ENCODE measurements at regions not wholly inside any gene's neighbourhood (a gene's known extent, or its start where the extent isn't known, plus 50 kb on each side); places are given as distances from the start of the nearest gene placed in this dataset.

- no peak for DNase-seq
These were observed 62.0 kb downstream of the SUCNR1 start for GRCh38 chr3:151935446-151935845.

- no peak for DNase-seq
These were observed 67.0 kb downstream of the SUCNR1 start for GRCh38 chr3:151940481-151940880.

- DNase-seq: no peak
These were observed 70.1 kb downstream of the SUCNR1 start for GRCh38 chr3:151943539-151943938.

GRCh38 chr3:151944356-151944755, 70.9 kb downstream of the SUCNR1 start:
- DNase-seq: no peak

- no peak for DNase-seq
These were observed 73.2 kb downstream of the SUCNR1 start for GRCh38 chr3:151946606-151947005.

- DNase-seq: no peak
These were observed 76.3 kb downstream of the SUCNR1 start for GRCh38 chr3:151949706-151950105.

GRCh38 chr3:151955356-151955755, 81.9 kb downstream of the SUCNR1 start:
- no peak for DNase-seq

- no peak for DNase-seq
These were observed 87.6 kb downstream of the SUCNR1 start for GRCh38 chr3:151960961-151961580.

GRCh38 chr3:151962352-151962751, 88.9 kb downstream of the SUCNR1 start:
- no peak for DNase-seq

- no peak for DNase-seq
These were observed 89.5 kb downstream of the SUCNR1 start for GRCh38 chr3:151962912-151963311.

GRCh38 chr3:151964743-151965142, 91.3 kb downstream of the SUCNR1 start:
- no peak for DNase-seq

GRCh38 chr3:151969026-151969642, 95.7 kb downstream of the SUCNR1 start:
- DNase-seq: no peak

GRCh38 chr3:151971814-151972579, 98.6 kb downstream of the SUCNR1 start:
- no peak for DNase-seq

GRCh38 chr3:151974067-151974466, 100.6 kb downstream of the SUCNR1 start:
- no peak for DNase-seq

- DNase-seq: no peak
These were observed 103.0 kb downstream of the SUCNR1 start for GRCh38 chr3:151976211-151977050.

- DNase-seq: no peak
These were observed 106.5 kb downstream of the SUCNR1 start for GRCh38 chr3:151979906-151980305.

- DNase-seq: no peak
These were observed 110.1 kb downstream of the SUCNR1 start for GRCh38 chr3:151983538-151983937.

GRCh38 chr3:151985787-151986430, 112.5 kb downstream of the SUCNR1 start:
- DNase-seq: no peak

- no peak for DNase-seq
These were observed 114.5 kb downstream of the SUCNR1 start for GRCh38 chr3:151987893-151988292.

GRCh38 chr3:151989621-151990020, 116.2 kb downstream of the SUCNR1 start:
- DNase-seq: no peak

GRCh38 chr3:151990696-151991376, 117.4 kb downstream of the SUCNR1 start:
- DNase-seq: no peak

Data from stimulated activated naive CD4-positive, alpha-beta T cell (primary cell).